CD8-positive, alpha-beta memory T cell (primary cell): ENCODE measurements at regions not wholly inside any gene's neighbourhood (a gene's known extent, or its start where the extent isn't known, plus 50 kb on each side); places are given as distances from the start of the nearest gene placed in this dataset.
"Not testable (repeated sequence)": the region's sequence is repeated elsewhere in the genome, so short reads cannot be mapped to it uniquely, and the experiment has no call there.

Experiments
- CTCF ChIA-PET: fragments of 350-600 bp; sonication (Branson Sonifier 250); formaldehyde crosslinking; loops from one replicate; lab custom pipeline; 2021; ENCODE audit warnings: antibody characterized with exemption; lab: Charles Lee
- POLR2A ChIA-PET: fragments of 350-600 bp; sonication (Branson Sonifier 250); formaldehyde crosslinking; loops from one replicate; lab custom pipeline; 2021; ENCODE audit warnings: antibody characterized with exemption; lab: Charles Lee
- DNase-seq, 5 donors: peaks; one replicate each; pipeline versions ENCODE4 v3.0.0 to v3.0.0-alpha.2; 2020 to 2022; ENCODE audit warnings: mixed read lengths in 1 of 5
- H3K27ac ChIP-seq: one replicate; pipeline ENCODE4 v1.7.0; 2013; ENCODE audit warnings: low read depth, mild to moderate bottlenecking, low read length, moderate library complexity
- H3K27me3 ChIP-seq: 2 replicates; pipeline ENCODE4 v1.7.0; 2013; ENCODE audit warnings: low read length, mild to moderate bottlenecking; ENCODE audit not compliant: insufficient read depth, poor library complexity, severe bottlenecking
- H3K36me3 ChIP-seq: 2 replicates; pipeline ENCODE4 v1.7.0; 2013; ENCODE audit warnings: mild to moderate bottlenecking, low read length, moderate library complexity; ENCODE audit not compliant: insufficient read depth
- H3K4me1 ChIP-seq: 2 replicates; pipeline ENCODE4 v1.7.0; 2013; ENCODE audit warnings: mild to moderate bottlenecking, low read length, moderate library complexity; ENCODE audit not compliant: insufficient read depth
- H3K4me3 ChIP-seq: 2 replicates; pipeline ENCODE4 v1.7.0; 2013; ENCODE audit warnings: mild to moderate bottlenecking, low read length
- H3K9me3 ChIP-seq: 2 replicates; pipeline ENCODE4 v1.7.0; 2013; ENCODE audit warnings: mild to moderate bottlenecking, low read length
- H3K27ac Mint-ChIP-seq, 8 donors: one replicate each; pipeline ENCODE4 v1.8.0; 2020 to 2021; ENCODE audit warnings: mixed read lengths in 8 of 8, mild to moderate bottlenecking in 6 of 8, inconsistent platforms in 3 of 8, moderate library complexity in 3 of 8
- H3K27me3 Mint-ChIP-seq, 2 donors: one replicate each; pipeline ENCODE4 v1.8.0; 2020 to 2021; ENCODE audit warnings: mixed read lengths in 2 of 2, mild to moderate bottlenecking in 1 of 2, moderate library complexity in 1 of 2
- H3K36me3 Mint-ChIP-seq, 3 donors: one replicate each; pipeline ENCODE4 v1.8.0; 2020 to 2021; ENCODE audit warnings: mixed read lengths in 3 of 3, inconsistent platforms in 1 of 3, mild to moderate bottlenecking in 1 of 3
- H3K4me1 Mint-ChIP-seq, 3 donors: one replicate each; pipeline ENCODE4 v1.8.0; 2020 to 2021; ENCODE audit warnings: mixed read lengths in 3 of 3, inconsistent platforms in 1 of 3, mild to moderate bottlenecking in 1 of 3
- H3K4me3 Mint-ChIP-seq, 7 donors: one replicate each; pipeline ENCODE4 v1.8.0; 2020 to 2021; ENCODE audit warnings: mixed read lengths in 7 of 7, mild to moderate bottlenecking in 6 of 7, moderate library complexity in 4 of 7, inconsistent platforms in 2 of 7
- H3K9me3 Mint-ChIP-seq, 5 donors: one replicate each; pipeline ENCODE4 v1.8.0; 2020 to 2022; ENCODE audit warnings: mixed read lengths in 5 of 5, mild to moderate bottlenecking in 3 of 5, moderate library complexity in 2 of 5, inconsistent platforms in 1 of 5

- H3K9me3 Mint-ChIP-seq: peaks cover 0 to 13% (median 7%) of the 10 kb centered on the region in 5 donors
- H3K27me3 ChIP-seq, H3K4me3 ChIP-seq, CTCF ChIA-PET, H3K27me3 Mint-ChIP-seq, H3K27ac ChIP-seq, H3K36me3 Mint-ChIP-seq, H3K9me3 ChIP-seq, H3K4me1 Mint-ChIP-seq, DNase-seq, POLR2A ChIA-PET, H3K27ac Mint-ChIP-seq, H3K4me3 Mint-ChIP-seq, H3K36me3 ChIP-seq, H3K4me1 ChIP-seq: not testable (repeated sequence)
Observed at GRCh38 chr2:145519254-145519653, 999.3 kb upstream of the ZEB2 start.

- no peak overlapping the region for H3K4me3 Mint-ChIP-seq
Observed at GRCh38 chr2:145511946-145512345, 992.0 kb upstream of the ZEB2 start.

DNA sequence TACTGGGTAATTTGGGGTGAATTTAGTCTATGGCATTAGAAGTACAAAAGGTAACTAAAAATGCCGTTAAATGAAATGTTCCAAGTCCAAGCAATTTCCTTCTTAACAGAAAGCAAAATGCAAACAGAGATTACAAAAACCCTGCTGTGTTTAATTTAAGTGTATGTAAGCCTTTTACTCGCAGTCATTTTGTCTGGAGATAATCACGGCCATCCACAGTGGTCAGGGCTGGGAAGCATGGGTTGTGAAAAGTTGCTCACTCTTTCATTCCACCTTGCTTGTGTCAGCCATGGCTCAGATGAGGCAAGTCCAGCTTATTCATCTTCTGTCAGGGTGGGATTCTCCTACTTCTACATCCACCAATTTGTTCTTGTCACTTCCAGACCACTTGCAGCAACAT lies 983.6 kb upstream of the ZEB2 start:
- no peak overlapping the region for H3K27ac Mint-ChIP-seq
- H3K4me3 Mint-ChIP-seq: no peak overlapping the region
- no peak overlapping the region for H3K4me3 ChIP-seq
- H3K4me1 Mint-ChIP-seq: no peaks in the 10 kb centered on the region
- no peaks in the 10 kb centered on the region for H3K9me3 ChIP-seq
- peaks cover 0 to under 1% (median 0%) of the 10 kb centered on the region in 5 donors for H3K9me3 Mint-ChIP-seq
- no peaks in the 10 kb centered on the region for H3K36me3 Mint-ChIP-seq
- DNase-seq: no peak
- H3K27ac ChIP-seq: no peak overlapping the region
- ChIA-PET CTCF (no interaction called here), POLR2A (no interaction called here)
- no peaks in the 10 kb centered on the region for H3K36me3 ChIP-seq
- H3K27me3 Mint-ChIP-seq: no peaks in the 10 kb centered on the region
- H3K27me3 ChIP-seq: no peaks in the 10 kb centered on the region
- H3K4me1 ChIP-seq: no peaks in the 10 kb centered on the region

More at GRCh38 chr2:145511946-145512345, 992.0 kb upstream of the ZEB2 start:
- no peaks in the 10 kb centered on the region for H3K27me3 ChIP-seq
- H3K36me3 ChIP-seq: no peaks in the 10 kb centered on the region
- H3K4me3 ChIP-seq: no peak overlapping the region
- peaks cover 3% of the 10 kb centered on the region for H3K9me3 ChIP-seq
- no peaks in the 10 kb centered on the region for H3K4me1 Mint-ChIP-seq
- ChIA-PET CTCF (no interaction called here), POLR2A (no interaction called here)
- no peak for DNase-seq
- H3K27me3 Mint-ChIP-seq: no peaks in the 10 kb centered on the region
- H3K27ac Mint-ChIP-seq: no peak overlapping the region
- H3K27ac ChIP-seq: no peak overlapping the region
- H3K4me1 ChIP-seq: no peaks in the 10 kb centered on the region
- no peaks in the 10 kb centered on the region for H3K36me3 Mint-ChIP-seq
- no peaks in the 10 kb centered on the region for H3K9me3 Mint-ChIP-seq

DNA sequence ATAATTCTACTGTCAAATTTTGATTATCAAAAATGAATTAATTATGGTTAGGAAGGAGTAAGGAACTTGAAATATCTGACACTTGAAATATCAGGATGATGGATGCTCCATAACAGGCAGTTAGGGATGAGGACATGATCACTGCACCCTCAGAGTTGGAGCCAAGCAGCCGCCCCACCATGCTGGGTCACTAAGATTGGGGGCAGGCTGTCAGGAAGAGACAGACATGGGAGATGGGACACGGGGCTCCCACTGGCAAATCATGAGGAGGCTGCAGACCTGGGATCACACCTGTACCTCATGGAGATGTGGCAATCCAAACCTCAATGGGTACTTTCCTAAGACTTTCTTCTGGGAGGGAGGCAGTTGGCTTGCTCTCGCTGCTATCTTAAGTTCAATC lies 982.0 kb upstream of the ZEB2 start:
- Histone ChIP-seq H3K4me3 (no peak overlapping the region), H3K27ac (no peak overlapping the region), H3K36me3 (no peaks in the 10 kb centered on the region), H3K4me1 (no peaks in the 10 kb centered on the region), H3K9me3 (no peaks in the 10 kb centered on the region), H3K27me3 (no peaks in the 10 kb centered on the region)
- peaks cover 0 to 3% (median 0%) of the 10 kb centered on the region in 5 donors for H3K9me3 Mint-ChIP-seq
- ChIA-PET CTCF (no interaction called here), POLR2A (no interaction called here)
- no peaks in the 10 kb centered on the region for H3K4me1 Mint-ChIP-seq
- no peaks in the 10 kb centered on the region for H3K36me3 Mint-ChIP-seq
- H3K4me3 Mint-ChIP-seq: no peak overlapping the region
- DNase-seq: no peak
- H3K27me3 Mint-ChIP-seq: no peaks in the 10 kb centered on the region
- H3K27ac Mint-ChIP-seq: no peak overlapping the region

GRCh38 chr2:145495590-145495989 lies 975.7 kb upstream of the ZEB2 start:
- no peak for DNase-seq
- H3K9me3 ChIP-seq: no peaks in the 10 kb centered on the region
- H3K27me3 ChIP-seq: no peaks in the 10 kb centered on the region
- H3K4me3 ChIP-seq: no peak overlapping the region
- no peak overlapping the region for H3K27ac ChIP-seq
- Mint-ChIP-seq H3K36me3 (no peaks in the 10 kb centered on the region), H3K27ac (no peak overlapping the region), H3K9me3 (peaks cover 0 to 5% (median 0%) of the 10 kb centered on the region in 5 donors), H3K4me1 (no peaks in the 10 kb centered on the region), H3K27me3 (peaks cover 0 to 3% of the 10 kb centered on the region in 2 donors), H3K4me3 (no peak overlapping the region)
- no peaks in the 10 kb centered on the region for H3K4me1 ChIP-seq
- POLR2A ChIA-PET: no interaction called here
- H3K36me3 ChIP-seq: no peaks in the 10 kb centered on the region
- CTCF ChIA-PET: no interaction called here

DNA sequence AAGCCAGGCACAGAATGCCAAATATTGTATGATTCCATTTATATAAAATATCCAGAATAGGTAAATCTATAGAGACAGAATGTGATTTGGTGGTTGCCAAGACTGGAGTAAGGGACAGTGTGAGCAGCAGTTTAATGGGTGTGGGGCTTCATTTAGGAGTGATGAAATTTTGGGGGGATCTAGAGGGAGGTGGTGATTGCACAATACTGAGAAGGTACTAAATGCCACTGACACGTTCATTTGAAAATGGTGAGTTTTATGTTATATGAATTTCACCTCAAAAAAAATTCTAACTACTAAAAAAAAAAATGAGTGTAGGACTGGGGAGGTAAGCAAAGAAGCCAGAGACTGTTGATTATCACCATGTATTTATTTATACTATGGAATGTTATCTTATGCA lies 974.5 kb upstream of the ZEB2 start:
- H3K36me3 ChIP-seq: no peaks in the 10 kb centered on the region
- no peaks in the 10 kb centered on the region for H3K4me1 Mint-ChIP-seq
- no peak for DNase-seq
- no peaks in the 10 kb centered on the region for H3K36me3 Mint-ChIP-seq
- peaks cover 0 to 3% of the 10 kb centered on the region in 2 donors for H3K27me3 Mint-ChIP-seq
- H3K9me3 Mint-ChIP-seq: peaks cover 0 to 5% (median 0%) of the 10 kb centered on the region in 5 donors
- no peak overlapping the region for H3K4me3 Mint-ChIP-seq
- ChIA-PET CTCF (no interaction called here), POLR2A (no interaction called here)
- no peaks in the 10 kb centered on the region for H3K27me3 ChIP-seq
- H3K4me3 ChIP-seq: no peak overlapping the region
- H3K27ac ChIP-seq: no peak overlapping the region
- H3K4me1 ChIP-seq: no peaks in the 10 kb centered on the region
- H3K27ac Mint-ChIP-seq: no peak overlapping the region
- H3K9me3 ChIP-seq: no peaks in the 10 kb centered on the region

- H3K27me3 ChIP-seq: no peaks in the 10 kb centered on the region
- no peaks in the 10 kb centered on the region for H3K36me3 Mint-ChIP-seq
- no peaks in the 10 kb centered on the region for H3K4me1 Mint-ChIP-seq
- POLR2A ChIA-PET: no interaction called here
- H3K4me1 ChIP-seq: no peaks in the 10 kb centered on the region
- H3K4me3 Mint-ChIP-seq: no peak overlapping the region
- peaks cover 0 to 3% of the 10 kb centered on the region in 2 donors for H3K27me3 Mint-ChIP-seq
- no peak overlapping the region for H3K27ac Mint-ChIP-seq
- DNase-seq: no peak
- H3K9me3 ChIP-seq: no peaks in the 10 kb centered on the region
- CTCF ChIA-PET: no interaction called here
- no peak overlapping the region for H3K4me3 ChIP-seq
- no peak overlapping the region for H3K27ac ChIP-seq
- H3K36me3 ChIP-seq: no peaks in the 10 kb centered on the region
- peaks cover 0 to 4% (median 0%) of the 10 kb centered on the region in 5 donors for H3K9me3 Mint-ChIP-seq
Observed at GRCh38 chr2:145488571-145488970, 968.7 kb upstream of the ZEB2 start.

DNA sequence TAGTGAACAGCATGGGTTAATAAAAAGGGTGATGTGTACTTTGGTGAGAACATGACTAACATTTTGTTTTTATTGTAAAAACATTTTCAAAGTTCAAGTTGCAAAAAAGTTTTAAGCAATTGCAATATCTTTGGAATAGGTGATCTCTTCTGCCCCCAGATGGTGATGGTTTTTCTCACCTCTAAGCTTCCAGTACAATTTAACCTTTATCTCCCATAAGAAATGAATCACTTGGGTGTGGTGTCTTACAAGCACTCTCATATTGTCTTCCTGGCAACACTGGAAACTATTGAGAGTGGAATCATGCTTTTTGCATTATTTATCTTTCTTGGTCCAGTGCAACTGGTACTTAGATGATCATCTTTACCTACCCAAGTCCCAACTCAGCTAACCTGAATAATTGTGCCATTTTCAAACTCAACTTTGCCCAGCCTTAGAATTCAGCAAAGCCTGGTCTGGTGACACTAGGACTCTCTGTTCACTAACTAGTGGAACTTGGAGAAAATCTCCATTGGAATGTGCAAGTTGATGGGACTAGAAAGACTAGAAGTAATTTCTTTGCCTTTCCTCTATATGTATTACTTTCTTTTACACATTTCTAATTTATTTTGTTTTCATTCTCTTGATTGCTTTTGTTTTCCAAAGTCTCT lies 964.7 kb upstream of the ZEB2 start:
- Histone ChIP-seq H3K27ac (no peak overlapping the region), H3K4me1 (no peaks in the 10 kb centered on the region), H3K9me3 (no peaks in the 10 kb centered on the region), H3K27me3 (no peaks in the 10 kb centered on the region), H3K4me3 (no peak overlapping the region), H3K36me3 (no peaks in the 10 kb centered on the region)
- DNase-seq: no peak
- Mint-ChIP-seq H3K4me3 (no peak overlapping the region), H3K27me3 (no peaks in the 10 kb centered on the region), H3K9me3 (no peaks in the 10 kb centered on the region), H3K27ac (no peak overlapping the region), H3K36me3 (no peaks in the 10 kb centered on the region), H3K4me1 (no peaks in the 10 kb centered on the region)
- CTCF ChIA-PET: no interaction called here
- POLR2A ChIA-PET: no interaction called here
